ENCODE measurements at regions not wholly inside any gene's neighbourhood (a gene's known extent, or its start where the extent isn't known, plus 50 kb on each side); places are given as distances from the start of the nearest gene placed in this dataset.

GRCh38 chr10:3865565-3865964, 80.6 kb upstream of the KLF6 start:
- TF ChIP-seq CTCF (IDR thresholded peaks at IDR 0.05 in 8 of 11, conservative IDR thresholded peaks at IDR 0.05 in 3 of 11) = no peak
- no peak for TF ChIP-seq POLR2A (IDR thresholded peaks at IDR 0.05)
- TF ChIP-seq POLR2AphosphoS5 (IDR thresholded peaks at IDR 0.05) = no peak
